ENCODE measurements at regions not wholly inside any gene's neighbourhood (a gene's known extent, or its start where the extent isn't known, plus 50 kb on each side); places are given as distances from the start of the nearest gene placed in this dataset.

DNA sequence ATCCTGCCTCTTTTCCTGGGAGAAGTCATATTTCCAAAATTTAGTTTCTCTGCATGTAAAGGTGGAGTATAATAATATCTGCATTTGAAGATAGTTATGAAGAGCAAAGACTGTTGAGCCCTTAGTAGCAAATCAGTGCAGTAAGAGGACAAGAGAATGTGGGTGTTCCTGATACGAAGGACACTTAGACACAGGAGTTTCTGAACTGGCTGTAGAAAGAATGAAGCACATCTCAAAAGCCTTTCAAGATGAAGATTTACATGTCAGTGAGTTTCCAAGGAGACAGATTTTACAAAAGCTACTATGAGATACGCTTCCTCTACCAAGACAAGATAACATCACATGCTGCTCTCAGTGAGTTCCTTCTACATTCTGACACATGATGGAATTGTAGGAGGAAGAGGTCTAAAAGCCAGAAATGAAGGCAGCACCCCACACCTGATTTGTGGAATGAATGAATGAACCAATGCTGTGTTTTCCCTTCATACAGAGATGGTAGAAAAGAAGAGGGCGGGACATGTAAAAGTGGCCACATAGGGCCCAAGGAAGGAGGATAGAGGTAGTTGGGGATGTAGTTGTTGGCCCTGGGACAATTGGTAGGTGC, 173.6 kb upstream of the PDE1C start:
- TF ChIP-seq SUZ12 (IDR thresholded peaks at IDR 0.05; ENCODE audit: unreplicated experiment) (no peak), RAD51 (IDR thresholded peaks at IDR 0.05) (no peak), HDAC2 (IDR thresholded peaks at IDR 0.05) (no peak), BHLHE40 (IDR thresholded peaks at IDR 0.05; ENCODE audit: borderline replicate concordance in 1 of 2, low read depth in 2 of 2, low read length in 1 of 2) (no peak), TAF1 (IDR thresholded peaks at IDR 0.05; ENCODE audit: borderline replicate concordance, low read depth, low read length) (no peak), EP300 (IDR thresholded peaks at IDR 0.05; ENCODE audit: borderline replicate concordance in 1 of 2, control insufficient read depth in 1 of 2, low read depth in 2 of 2, low read length in 2 of 2) (no peak), ZNF274 (IDR thresholded peaks at IDR 0.05; ENCODE audit: insufficient read depth, insufficient read length) (no peak)
- TF ChIP-seq, protein P1, sequence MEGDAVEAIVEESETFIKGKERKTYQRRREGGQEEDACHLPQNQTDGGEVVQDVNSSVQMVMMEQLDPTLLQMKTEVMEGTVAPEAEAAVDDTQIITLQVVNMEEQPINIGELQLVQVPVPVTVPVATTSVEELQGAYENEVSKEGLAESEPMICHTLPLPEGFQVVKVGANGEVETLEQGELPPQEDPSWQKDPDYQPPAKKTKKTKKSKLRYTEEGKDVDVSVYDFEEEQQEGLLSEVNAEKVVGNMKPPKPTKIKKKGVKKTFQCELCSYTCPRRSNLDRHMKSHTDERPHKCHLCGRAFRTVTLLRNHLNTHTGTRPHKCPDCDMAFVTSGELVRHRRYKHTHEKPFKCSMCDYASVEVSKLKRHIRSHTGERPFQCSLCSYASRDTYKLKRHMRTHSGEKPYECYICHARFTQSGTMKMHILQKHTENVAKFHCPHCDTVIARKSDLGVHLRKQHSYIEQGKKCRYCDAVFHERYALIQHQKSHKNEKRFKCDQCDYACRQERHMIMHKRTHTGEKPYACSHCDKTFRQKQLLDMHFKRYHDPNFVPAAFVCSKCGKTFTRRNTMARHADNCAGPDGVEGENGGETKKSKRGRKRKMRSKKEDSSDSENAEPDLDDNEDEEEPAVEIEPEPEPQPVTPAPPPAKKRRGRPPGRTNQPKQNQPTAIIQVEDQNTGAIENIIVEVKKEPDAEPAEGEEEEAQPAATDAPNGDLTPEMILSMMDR (IDR thresholded peaks at IDR 0.05 in 2 of 3, conservative IDR thresholded peaks at IDR 0.05 in 1 of 3; ENCODE audit: control insufficient read depth in 2 of 3, extremely low read depth in 1 of 3, insufficient read depth in 1 of 3, low read depth in 3 of 3, low read length in 3 of 3): no peak
